Activated naive CD8-positive, alpha-beta T cell (primary cell): ENCODE measurements at regions not wholly inside any gene's neighbourhood (a gene's known extent, or its start where the extent isn't known, plus 50 kb on each side); places are given as distances from the start of the nearest gene placed in this dataset.
"Not testable (repeated sequence)": the region's sequence is repeated elsewhere in the genome, so short reads cannot be mapped to it uniquely, and the experiment has no call there.

Source experiments
- H3K27ac Mint-ChIP-seq: one replicate; pipeline ENCODE4 v1.8.0; 2021; ENCODE audit warnings: mixed read lengths
- H3K27me3 Mint-ChIP-seq: one replicate; pipeline ENCODE4 v1.8.0; 2021; ENCODE audit warnings: mixed read lengths
- H3K36me3 Mint-ChIP-seq: one replicate; pipeline ENCODE4 v1.8.0; 2021; ENCODE audit warnings: mixed read lengths
- H3K4me1 Mint-ChIP-seq: one replicate; pipeline ENCODE4 v1.8.0; 2021; ENCODE audit warnings: low read depth, mixed read lengths
- H3K4me3 Mint-ChIP-seq: one replicate; pipeline ENCODE4 v1.8.0; 2021; ENCODE audit warnings: mild to moderate bottlenecking, mixed read lengths
- H3K9me3 Mint-ChIP-seq: one replicate; pipeline ENCODE4 v1.8.0; 2021; ENCODE audit warnings: low read depth, mixed read lengths

DNA sequence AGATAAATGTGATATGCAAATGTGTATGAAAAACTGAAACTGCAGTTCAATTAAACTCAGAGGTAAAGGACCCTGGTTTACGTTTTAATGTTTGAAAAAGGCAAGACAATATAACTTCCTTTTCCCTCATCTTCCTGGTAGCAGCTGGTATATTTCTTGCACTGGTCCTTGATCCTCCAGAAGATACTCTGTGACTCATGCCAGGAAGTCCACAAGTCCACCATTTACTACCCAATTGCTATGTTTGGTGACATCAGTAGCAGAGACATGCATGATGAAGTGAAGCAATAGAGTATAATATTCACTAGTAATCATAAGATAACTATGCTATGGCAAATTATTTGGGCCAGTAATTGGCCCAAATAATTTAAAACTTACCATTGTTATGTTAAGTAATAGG lies 774.5 kb upstream of the NEGR1 start:
- H3K9me3 Mint-ChIP-seq = peaks cover 6% of the 10 kb centered on the region
- H3K36me3 Mint-ChIP-seq = no peaks in the 10 kb centered on the region
- H3K27ac Mint-ChIP-seq = no peak overlapping the region

GRCh38 chr1:73044241-73045036 lies 762.1 kb upstream of the NEGR1 start:
- no peaks in the 10 kb centered on the region for H3K27me3 Mint-ChIP-seq
- no peak overlapping the region for H3K27ac Mint-ChIP-seq
- no peak overlapping the region for H3K4me3 Mint-ChIP-seq
- H3K9me3 Mint-ChIP-seq = peaks cover 9% of the 10 kb centered on the region
- H3K36me3 Mint-ChIP-seq = no peaks in the 10 kb centered on the region
- no peaks in the 10 kb centered on the region for H3K4me1 Mint-ChIP-seq

More for the DNA sequence above, 774.5 kb upstream of the NEGR1 start:
- Mint-ChIP-seq H3K4me1 (no peaks in the 10 kb centered on the region), H3K4me3 (no peak overlapping the region), H3K27me3 (no peaks in the 10 kb centered on the region)

- Mint-ChIP-seq H3K27me3 (no peaks in the 10 kb centered on the region), H3K27ac (no peak overlapping the region), H3K36me3 (no peaks in the 10 kb centered on the region), H3K4me1 (no peaks in the 10 kb centered on the region), H3K9me3 (peaks cover 5% of the 10 kb centered on the region), H3K4me3 (no peak overlapping the region)
These were observed 760.1 kb upstream of the NEGR1 start for GRCh38 chr1:73042403-73042802.

- no peak overlapping the region for H3K4me3 Mint-ChIP-seq
- no peaks in the 10 kb centered on the region for H3K27me3 Mint-ChIP-seq
These were observed 758.5 kb upstream of the NEGR1 start for GRCh38 chr1:73040811-73041210.

DNA sequence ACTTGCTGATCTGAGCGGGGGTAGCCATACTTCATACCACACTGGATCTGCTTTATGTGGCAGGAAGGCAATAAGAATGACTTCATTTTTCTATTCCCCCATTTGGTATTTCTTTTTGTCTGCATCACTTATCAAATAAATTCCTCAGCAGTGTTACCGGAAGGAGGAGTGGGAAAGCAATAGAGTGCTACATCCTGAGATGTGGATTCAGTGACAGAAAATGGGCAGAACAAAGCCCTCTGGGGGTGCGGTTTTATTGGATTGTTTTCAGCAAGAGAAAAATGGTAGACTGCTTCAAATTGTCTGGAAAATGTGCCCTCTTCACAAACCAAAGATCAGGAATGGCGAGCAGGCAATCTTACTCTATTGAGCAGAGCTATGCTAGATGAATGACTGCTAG lies 751.9 kb upstream of the NEGR1 start:
- Mint-ChIP-seq H3K4me1 (no peaks in the 10 kb centered on the region), H3K4me3 (no peak overlapping the region), H3K36me3 (no peaks in the 10 kb centered on the region), H3K27me3 (no peaks in the 10 kb centered on the region), H3K27ac (no peak overlapping the region), H3K9me3 (peaks cover 7% of the 10 kb centered on the region)

More at GRCh38 chr1:73040811-73041210, 758.5 kb upstream of the NEGR1 start:
- Mint-ChIP-seq H3K27ac (no peak overlapping the region), H3K4me1 (no peaks in the 10 kb centered on the region), H3K36me3 (no peaks in the 10 kb centered on the region), H3K9me3 (peaks cover 4% of the 10 kb centered on the region)

DNA sequence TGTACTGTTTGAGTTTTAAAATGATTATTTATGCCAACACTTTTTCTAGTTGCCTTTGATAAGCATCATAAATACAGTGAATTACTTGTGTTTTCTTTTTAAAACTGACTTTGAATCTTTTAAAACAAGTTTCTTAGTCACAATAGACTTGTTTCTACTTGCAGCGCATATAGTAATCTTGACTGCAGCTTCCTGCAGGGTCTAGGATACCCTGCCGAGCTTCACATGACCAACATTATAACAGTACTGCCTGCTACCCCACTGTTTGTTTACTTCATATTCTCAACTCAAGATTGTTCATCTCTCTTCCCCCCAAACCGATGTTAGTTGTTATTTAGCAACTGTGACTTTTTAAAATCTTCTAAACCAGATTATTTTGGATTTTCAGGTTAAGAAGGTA lies 751.3 kb upstream of the NEGR1 start:
- Mint-ChIP-seq H3K27me3 (no peaks in the 10 kb centered on the region), H3K9me3 (peaks cover 7% of the 10 kb centered on the region), H3K4me3 (no peak overlapping the region), H3K27ac (no peak overlapping the region), H3K4me1 (no peaks in the 10 kb centered on the region), H3K36me3 (no peaks in the 10 kb centered on the region)

- H3K36me3 Mint-ChIP-seq = no peaks in the 10 kb centered on the region
- H3K4me1 Mint-ChIP-seq = no peaks in the 10 kb centered on the region
- peaks cover 3% of the 10 kb centered on the region for H3K9me3 Mint-ChIP-seq
- H3K27me3 Mint-ChIP-seq = no peaks in the 10 kb centered on the region
- H3K4me3 Mint-ChIP-seq = no peak overlapping the region
- H3K27ac Mint-ChIP-seq = no peak overlapping the region
These were observed 747.2 kb upstream of the NEGR1 start for GRCh38 chr1:73029571-73029970.

GRCh38 chr1:73026114-73026513 lies 743.8 kb upstream of the NEGR1 start:
- H3K4me3 Mint-ChIP-seq = no peak overlapping the region
- no peak overlapping the region for H3K27ac Mint-ChIP-seq
- no peaks in the 10 kb centered on the region for H3K4me1 Mint-ChIP-seq
- no peaks in the 10 kb centered on the region for H3K27me3 Mint-ChIP-seq
- no peaks in the 10 kb centered on the region for H3K36me3 Mint-ChIP-seq
- H3K9me3 Mint-ChIP-seq = no peaks in the 10 kb centered on the region

- no peak overlapping the region for H3K27ac Mint-ChIP-seq
- H3K27me3 Mint-ChIP-seq = no peaks in the 10 kb centered on the region
These were observed 727.6 kb upstream of the NEGR1 start for GRCh38 chr1:73009938-73010337.

DNA sequence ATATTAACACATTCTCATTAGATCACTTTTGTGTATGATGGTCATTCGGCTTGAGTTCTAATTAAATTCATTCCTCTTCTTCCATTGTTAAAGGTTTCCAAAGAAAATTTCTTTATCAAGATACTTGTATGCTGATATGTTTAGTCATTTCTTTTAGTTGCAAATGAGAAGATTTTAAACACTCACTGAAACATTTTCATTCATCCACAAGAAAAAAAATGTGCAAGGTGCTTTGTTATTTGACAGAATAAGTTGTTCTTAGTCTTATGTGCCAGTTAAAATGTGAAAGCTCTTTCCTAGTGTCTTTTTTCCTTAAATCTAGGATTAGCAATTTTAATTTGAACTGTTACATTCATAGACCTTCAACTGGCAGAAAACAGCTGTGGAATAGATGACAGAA lies 727.0 kb upstream of the NEGR1 start:
- no peaks in the 10 kb centered on the region for H3K27me3 Mint-ChIP-seq
- peaks cover 10% of the 10 kb centered on the region for H3K9me3 Mint-ChIP-seq
- no peaks in the 10 kb centered on the region for H3K36me3 Mint-ChIP-seq

More at GRCh38 chr1:73009938-73010337, 727.6 kb upstream of the NEGR1 start:
- Mint-ChIP-seq H3K4me3 (no peak overlapping the region), H3K36me3 (no peaks in the 10 kb centered on the region), H3K4me1 (no peaks in the 10 kb centered on the region), H3K9me3 (peaks cover 10% of the 10 kb centered on the region)

DNA sequence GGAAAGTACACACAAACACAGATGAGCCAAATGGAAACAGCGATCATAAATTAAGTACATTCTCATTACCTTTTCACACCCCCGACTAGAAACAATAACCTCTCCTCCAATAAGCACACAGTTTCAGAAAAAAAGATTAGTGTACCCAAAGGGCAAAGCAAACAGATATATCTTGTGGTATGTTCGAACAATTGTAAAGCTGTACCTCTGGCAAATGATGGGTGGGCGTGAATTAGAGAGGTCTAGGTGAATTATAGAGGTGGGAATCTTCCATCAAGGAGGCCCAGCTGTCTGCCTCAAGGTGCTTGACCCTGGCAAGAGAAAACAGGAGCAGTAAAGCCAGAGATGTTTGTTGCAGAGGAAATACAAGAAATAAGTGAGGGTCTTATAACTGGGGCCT lies 715.3 kb upstream of the NEGR1 start:
- H3K36me3 Mint-ChIP-seq = no peaks in the 10 kb centered on the region
- H3K9me3 Mint-ChIP-seq = peaks cover 4% of the 10 kb centered on the region
- H3K27me3 Mint-ChIP-seq = no peaks in the 10 kb centered on the region
- H3K27ac Mint-ChIP-seq = no peak overlapping the region
- H3K4me3 Mint-ChIP-seq = no peak overlapping the region
- no peaks in the 10 kb centered on the region for H3K4me1 Mint-ChIP-seq

More for the DNA sequence above, 727.0 kb upstream of the NEGR1 start:
- Mint-ChIP-seq H3K27ac (no peak overlapping the region), H3K4me3 (no peak overlapping the region), H3K4me1 (no peaks in the 10 kb centered on the region)

DNA sequence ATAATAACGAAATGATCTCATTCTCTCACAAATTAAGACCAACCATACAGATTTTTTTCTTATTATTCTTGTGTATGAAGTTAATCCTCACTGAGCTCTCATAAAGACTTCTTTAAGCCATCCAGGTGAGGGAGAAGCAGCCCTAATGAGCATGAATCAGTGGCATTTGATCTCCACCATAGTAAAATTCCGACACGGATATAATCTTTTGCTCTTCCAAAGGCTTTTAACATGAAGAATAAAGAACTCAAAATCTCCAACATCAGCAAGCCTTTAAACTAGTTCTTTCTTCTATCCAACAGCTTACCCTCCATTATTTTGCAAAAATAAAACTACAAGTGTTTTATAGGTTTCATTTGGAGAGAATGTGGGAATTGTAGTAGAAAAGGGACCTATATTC lies 714.7 kb upstream of the NEGR1 start:
- peaks cover 4% of the 10 kb centered on the region for H3K9me3 Mint-ChIP-seq
- no peaks in the 10 kb centered on the region for H3K36me3 Mint-ChIP-seq
- no peaks in the 10 kb centered on the region for H3K27me3 Mint-ChIP-seq
- no peaks in the 10 kb centered on the region for H3K4me1 Mint-ChIP-seq
- no peak overlapping the region for H3K27ac Mint-ChIP-seq
- H3K4me3 Mint-ChIP-seq = no peak overlapping the region

DNA sequence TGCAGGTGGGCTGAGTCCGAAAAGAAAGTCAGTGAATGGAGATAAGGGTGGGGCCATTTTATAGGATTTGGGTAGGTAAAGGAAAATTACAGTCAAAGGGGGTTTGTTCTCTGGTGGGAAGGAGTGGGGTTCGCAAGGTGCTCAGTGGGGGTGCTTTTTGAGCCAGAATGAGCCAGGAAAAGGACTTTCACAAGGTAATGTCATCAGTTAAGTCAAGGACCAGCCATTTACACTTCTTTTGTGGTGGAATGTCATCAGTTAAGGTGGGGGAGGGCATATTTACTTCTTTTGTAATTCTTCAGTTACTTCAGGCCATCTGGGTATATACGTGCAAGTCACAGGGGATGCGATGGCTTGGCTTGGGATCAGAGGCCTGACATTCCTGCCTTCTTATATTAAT lies 705.5 kb upstream of the NEGR1 start:
- H3K27me3 Mint-ChIP-seq, H3K9me3 Mint-ChIP-seq, H3K4me1 Mint-ChIP-seq, H3K27ac Mint-ChIP-seq, H3K4me3 Mint-ChIP-seq, H3K36me3 Mint-ChIP-seq: not testable (repeated sequence)

GRCh38 chr1:72986591-72987290 lies 704.4 kb upstream of the NEGR1 start:
- Mint-ChIP-seq H3K27me3 (no peaks in the 10 kb centered on the region), H3K4me1 (no peaks in the 10 kb centered on the region)

DNA sequence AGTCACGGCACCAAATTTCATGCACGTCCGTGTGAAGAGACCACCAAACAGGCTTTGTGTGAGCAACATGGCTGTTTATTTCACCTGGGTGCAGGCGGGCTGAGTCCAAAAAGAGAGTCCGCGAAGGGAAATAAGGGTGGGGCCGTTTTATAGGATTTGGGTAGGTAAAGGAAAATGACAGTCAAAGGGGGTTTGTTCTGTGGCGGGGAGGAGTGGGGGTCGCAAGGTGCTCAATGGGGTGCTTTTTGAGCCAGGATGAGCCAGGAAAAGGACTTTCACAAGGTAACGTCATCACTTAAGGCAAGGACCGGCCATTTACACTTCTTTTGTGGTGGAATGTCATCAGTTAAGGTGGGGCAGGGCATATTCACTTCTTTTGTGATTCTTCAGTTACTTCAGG lies 702.7 kb upstream of the NEGR1 start:
- not testable (repeated sequence) for H3K27me3 Mint-ChIP-seq, H3K4me1 Mint-ChIP-seq, H3K36me3 Mint-ChIP-seq, H3K27ac Mint-ChIP-seq, H3K4me3 Mint-ChIP-seq
- peaks cover 15% of the 10 kb centered on the region for H3K9me3 Mint-ChIP-seq

More at GRCh38 chr1:72986591-72987290, 704.4 kb upstream of the NEGR1 start:
- H3K9me3 Mint-ChIP-seq = peaks cover 14% of the 10 kb centered on the region
- no peak overlapping the region for H3K4me3 Mint-ChIP-seq
- H3K27ac Mint-ChIP-seq = no peak overlapping the region
- H3K36me3 Mint-ChIP-seq = no peaks in the 10 kb centered on the region
